ENCODE measurements at regions not wholly inside any gene's neighbourhood (a gene's known extent, or its start where the extent isn't known, plus 50 kb on each side); places are given as distances from the start of the nearest gene placed in this dataset.

GRCh38 chr10:14389981-14390590 is 59.4 kb upstream of the FRMD4A start:
- Mint-ChIP-seq H3K4me3 (no peak overlapping the region), H3K27ac (peak overlapping the region; percentile 57), H3K9me3 (peaks cover 37% of the 10 kb centered on the region), H3K36me3 (peaks cover 19% of the 10 kb centered on the region), H3K27me3 (peaks cover 13% of the 10 kb centered on the region), H3K4me1 (peaks cover 37% of the 10 kb centered on the region)
- DNase-seq: peak; percentile 60

GRCh38 chr10:14385596-14386593 is 55.2 kb upstream of the FRMD4A start:
- H3K36me3 Mint-ChIP-seq: peaks cover 18% of the 10 kb centered on the region
- H3K4me1 Mint-ChIP-seq: peaks cover 65% of the 10 kb centered on the region
- peaks cover 13% of the 10 kb centered on the region for H3K27me3 Mint-ChIP-seq
- peak; percentile 48 for DNase-seq
- H3K9me3 Mint-ChIP-seq: peaks cover 25% of the 10 kb centered on the region
- H3K27ac Mint-ChIP-seq: no peak overlapping the region
- no peak overlapping the region for H3K4me3 Mint-ChIP-seq

GRCh38 chr10:14384915-14385314 is 54.2 kb upstream of the FRMD4A start:
- H3K36me3 Mint-ChIP-seq: peaks cover 15% of the 10 kb centered on the region
- H3K4me3 Mint-ChIP-seq: no peak overlapping the region
- peaks cover 13% of the 10 kb centered on the region for H3K27me3 Mint-ChIP-seq
- H3K27ac Mint-ChIP-seq: no peak overlapping the region
- DNase-seq: no peak
- peaks cover 57% of the 10 kb centered on the region for H3K4me1 Mint-ChIP-seq
- peaks cover 17% of the 10 kb centered on the region for H3K9me3 Mint-ChIP-seq

GRCh38 chr10:14384116-14384730 is 53.5 kb upstream of the FRMD4A start:
- H3K27me3 Mint-ChIP-seq: peaks cover 13% of the 10 kb centered on the region
- H3K9me3 Mint-ChIP-seq: peaks cover 11% of the 10 kb centered on the region
- H3K36me3 Mint-ChIP-seq: peaks cover 11% of the 10 kb centered on the region
- no peak overlapping the region for H3K4me3 Mint-ChIP-seq
- peaks cover 50% of the 10 kb centered on the region for H3K4me1 Mint-ChIP-seq
- H3K27ac Mint-ChIP-seq: no peak overlapping the region
- DNase-seq: no peak

GRCh38 chr10:14383266-14383665 is 52.5 kb upstream of the FRMD4A start:
- H3K9me3 Mint-ChIP-seq: peaks cover 5% of the 10 kb centered on the region
- no peak for DNase-seq
- peaks cover 47% of the 10 kb centered on the region for H3K4me1 Mint-ChIP-seq
- H3K36me3 Mint-ChIP-seq: peaks cover 6% of the 10 kb centered on the region
- H3K4me3 Mint-ChIP-seq: no peak overlapping the region
- peaks cover 10% of the 10 kb centered on the region for H3K27me3 Mint-ChIP-seq
- no peak overlapping the region for H3K27ac Mint-ChIP-seq

GRCh38 chr10:14382531-14382930 is 51.8 kb upstream of the FRMD4A start:
- peaks cover 47% of the 10 kb centered on the region for H3K4me1 Mint-ChIP-seq
- H3K27ac Mint-ChIP-seq: no peak overlapping the region
- peaks cover 9% of the 10 kb centered on the region for H3K27me3 Mint-ChIP-seq
- H3K36me3 Mint-ChIP-seq: peaks cover 5% of the 10 kb centered on the region
- no peak overlapping the region for H3K4me3 Mint-ChIP-seq
- DNase-seq: no peak
- peaks cover 4% of the 10 kb centered on the region for H3K9me3 Mint-ChIP-seq

- H3K9me3 Mint-ChIP-seq: peaks cover 4% of the 10 kb centered on the region
- peaks cover 5% of the 10 kb centered on the region for H3K36me3 Mint-ChIP-seq
- peaks cover 7% of the 10 kb centered on the region for H3K27me3 Mint-ChIP-seq
- no peak overlapping the region for H3K4me3 Mint-ChIP-seq
- peaks cover 47% of the 10 kb centered on the region for H3K4me1 Mint-ChIP-seq
- peak; percentile 61 for DNase-seq
- H3K27ac Mint-ChIP-seq: peak overlapping the region; percentile 18
Measured at GRCh38 chr10:14382022-14382421, 51.3 kb upstream of the FRMD4A start.

GRCh38 chr10:14381475-14381874 is 50.8 kb upstream of the FRMD4A start:
- peaks cover 45% of the 10 kb centered on the region for H3K4me1 Mint-ChIP-seq

GRCh38 chr10:14380746-14381145 is 50.0 kb upstream of the FRMD4A start:
- H3K27me3 Mint-ChIP-seq: peaks cover 6% of the 10 kb centered on the region
- peaks cover 5% of the 10 kb centered on the region for H3K36me3 Mint-ChIP-seq
- no peak overlapping the region for H3K27ac Mint-ChIP-seq
- H3K9me3 Mint-ChIP-seq: peaks cover 4% of the 10 kb centered on the region
- no peak for DNase-seq
- H3K4me1 Mint-ChIP-seq: peaks cover 37% of the 10 kb centered on the region
- H3K4me3 Mint-ChIP-seq: no peak overlapping the region

More at GRCh38 chr10:14381475-14381874, 50.8 kb upstream of the FRMD4A start:
- Mint-ChIP-seq H3K9me3 (peaks cover 4% of the 10 kb centered on the region), H3K27me3 (peaks cover 3% of the 10 kb centered on the region), H3K27ac (peak overlapping the region; percentile 18), H3K4me3 (no peak overlapping the region), H3K36me3 (peaks cover 5% of the 10 kb centered on the region)
- no peak for DNase-seq

Data from activated naive CD8-positive, alpha-beta T cell treated with anti-CD3 and anti-CD28 coated beads for 36 hours (primary cell).